SK-N-SH (cell line): ENCODE measurements at regions not wholly inside any gene's neighbourhood (a gene's known extent, or its start where the extent isn't known, plus 50 kb on each side); places are given as distances from the start of the nearest gene placed in this dataset.

Source experiments
- CTCF ChIA-PET: fragments of 300-600, 350-600 bp; formaldehyde crosslinking; extraction: SDS; loops from one replicate; lab custom pipeline; 2021; lab: Yijun Ruan, JAX
- POLR2A ChIA-PET: fragments of 350-600 bp; sonication (Branson Sonifier 250); formaldehyde crosslinking; extraction: SDS; loops from one replicate; lab custom pipeline; 2020; ENCODE audit warnings: antibody characterized with exemption, inconsistent platforms; lab: Yijun Ruan, JAX
- DNase-seq: peaks from one replicate; pipeline ENCODE4 v3.0.0; 2012
- H2AFZ ChIP-seq: fragments of 200-600 bp; sonication (generic); 2 replicates; pipeline ENCODE4 v1.8.1; 2016; ENCODE audit warnings: antibody characterized with exemption, mild to moderate bottlenecking, low read depth
- H3F3A ChIP-seq: fragments of 200-600 bp; sonication (generic); replicated peaks from 2 replicates; pipeline ENCODE3; 2016; ENCODE audit warnings: antibody characterized with exemption, mild to moderate bottlenecking; ENCODE audit not compliant: insufficient read depth
- H3K27ac ChIP-seq, 2 experiments: fragments of 200-500 bp in 1 of 2; fragments of 200-600 bp in 1 of 2; sonication (Bioruptor generic) in 1 of 2; sonication (generic), shearing (Covaris generic) in 1 of 2; 2 replicates each; pipeline versions ENCODE4 v1.5.1 to v1.6.1; 2014 to 2016; ENCODE audit warnings: low read depth in 2 of 2, inconsistent platforms in 1 of 2, low read length in 1 of 2, mild to moderate bottlenecking in 1 of 2, mixed read lengths in 1 of 2
- H3K27me3 ChIP-seq: fragments of 200-600 bp; sonication (generic), shearing (Covaris generic); 2 replicates; pipeline ENCODE4 v1.6.1; 2016; ENCODE audit warnings: mixed run types; ENCODE audit not compliant: insufficient read depth
- H3K36me3 ChIP-seq, 2 experiments: fragments of 200-500 bp in 1 of 2; fragments of 200-600 bp in 1 of 2; sonication (Bioruptor generic) in 1 of 2; sonication (generic) in 1 of 2; replicated peaks in 1 of 2; 2 replicates each; pipeline versions ENCODE3 to v1.5.1; 2014 to 2016; ENCODE audit warnings: low read length in 1 of 2, mild to moderate bottlenecking in 1 of 2; ENCODE audit not compliant: insufficient read depth in 2 of 2, control insufficient read depth in 1 of 2
- H3K4me1 ChIP-seq, 2 experiments: fragments of 200-500 bp in 1 of 2; fragments of 200-600 bp in 1 of 2; sonication (Bioruptor generic) in 1 of 2; sonication (generic), shearing (Covaris generic) in 1 of 2; 2 replicates each; pipeline versions ENCODE4 v1.5.1 to v1.6.1; 2014 to 2016; ENCODE audit warnings: low read depth in 1 of 2, low read length in 1 of 2, mixed run types in 1 of 2; ENCODE audit not compliant: insufficient read depth in 2 of 2, control insufficient read depth in 1 of 2
- H3K4me2 ChIP-seq: fragments of 200-600 bp; sonication (generic), shearing (Covaris generic); 2 replicates; pipeline ENCODE4 v1.6.1; 2017; ENCODE audit warnings: mixed run types
- H3K4me3 ChIP-seq, 2 experiments: fragments of 200-500 bp in 1 of 2; fragments of 200-600 bp in 1 of 2; sonication (Bioruptor generic) in 1 of 2; sonication (generic), shearing (Covaris generic) in 1 of 2; 2 replicates each; pipeline versions ENCODE4 v1.5.1 to v1.8.1; 2014 to 2016; ENCODE audit warnings: low read depth in 2 of 2, inconsistent platforms in 1 of 2, low read length in 1 of 2, mild to moderate bottlenecking in 1 of 2, mixed read lengths in 1 of 2, moderate library complexity in 1 of 2
- H3K79me2 ChIP-seq: fragments of 200-600 bp; sonication (generic); 2 replicates; pipeline ENCODE4 v1.8.1; 2017; ENCODE audit warnings: mild to moderate bottlenecking; ENCODE audit not compliant: insufficient read depth
- H3K9ac ChIP-seq: fragments of 200-600 bp; sonication (generic); 2 replicates; pipeline ENCODE4 v1.6.1; 2017; ENCODE audit warnings: mixed run types
- H3K9me2 ChIP-seq: fragments of 200-600 bp; sonication (generic); 2 replicates; pipeline ENCODE4 v1.6.1; 2017; ENCODE audit warnings: mixed run types
- H3K9me3 ChIP-seq: fragments of 200-600 bp; sonication (generic); 2 replicates; pipeline ENCODE4 v1.6.1; 2017; ENCODE audit warnings: mixed run types, mild to moderate bottlenecking, moderate library complexity
- H4K20me1 ChIP-seq: fragments of 200-600 bp; sonication (generic); 2 replicates; pipeline ENCODE4 v1.6.1; 2017; ENCODE audit warnings: mild to moderate bottlenecking, mixed run types; ENCODE audit not compliant: insufficient read depth
- CHD2 ChIP-seq: fragments of 150-350 bp; IDR thresholded peaks from 2 replicates; pipeline ENCODE4 v1.6.1; 2018; ENCODE audit warnings: low read length; ENCODE audit not compliant: partially characterized antibody
- CTCF ChIP-seq: fragments of 200-600 bp; sonication (generic); IDR thresholded peaks from 2 replicates; pipeline ENCODE4 v1.6.1; 2017; ENCODE audit warnings: antibody characterized with exemption, mild to moderate bottlenecking, moderate library complexity
- EZH2phosphoT487 ChIP-seq: fragments of 200-600 bp; sonication (generic); IDR thresholded peaks from 2 replicates; pipeline ENCODE4 v1.6.1; 2017; ENCODE audit warnings: low read depth, mixed run types, mild to moderate bottlenecking, antibody characterized with exemption, moderate library complexity, borderline replicate concordance
- FOXM1 ChIP-seq: IDR thresholded peaks from 2 replicates; pipeline ENCODE4 v1.4.0; 2012; ENCODE audit warnings: low read depth, mild to moderate bottlenecking
- GABPA ChIP-seq: IDR thresholded peaks from 2 replicates; pipeline ENCODE4 v1.4.0; 2012; ENCODE audit warnings: low read depth, mild to moderate bottlenecking
- IRF3 ChIP-seq: fragments of 150-350 bp; IDR thresholded peaks from 2 replicates; pipeline ENCODE4 v1.6.1; 2016; ENCODE audit warnings: mild to moderate bottlenecking, low read depth, low read length
- JUND ChIP-seq: IDR thresholded peaks from 2 replicates; pipeline ENCODE4 v1.4.0; 2012
- MEF2A ChIP-seq: IDR thresholded peaks from 2 replicates; pipeline ENCODE4 v1.4.0; 2012; ENCODE audit warnings: low read depth, borderline replicate concordance
- NFIC ChIP-seq: IDR thresholded peaks from 2 replicates; pipeline ENCODE4 v1.4.0; 2012; ENCODE audit warnings: borderline replicate concordance
- NRF1 ChIP-seq: IDR thresholded peaks from 2 replicates; pipeline ENCODE4 v1.6.1; 2012; ENCODE audit warnings: low read depth, mild to moderate bottlenecking, low read length
- POLR2AphosphoS5 ChIP-seq: IDR thresholded peaks from 2 replicates; pipeline ENCODE4 v1.6.1; 2012; ENCODE audit warnings: low read depth, low read length
- RAD21 ChIP-seq: IDR thresholded peaks from 2 replicates; pipeline ENCODE4 v1.6.1; 2012; ENCODE audit warnings: mild to moderate bottlenecking, low read length
- RFX5 ChIP-seq: IDR thresholded peaks from 2 replicates; pipeline ENCODE4 v1.6.1; 2012; ENCODE audit warnings: mild to moderate bottlenecking, improper control_type of control experiment, low read length
- TEAD4 ChIP-seq: IDR thresholded peaks from 2 replicates; pipeline ENCODE4 v1.4.0; 2012; ENCODE audit warnings: mild to moderate bottlenecking, borderline replicate concordance; ENCODE audit not compliant: insufficient read depth
- USF1 ChIP-seq: IDR thresholded peaks from 2 replicates; pipeline ENCODE4 v1.4.0; 2012; ENCODE audit warnings: low read depth, borderline replicate concordance
- YY1 ChIP-seq: IDR thresholded peaks from 2 replicates; pipeline ENCODE4 v1.4.0; 2012; ENCODE audit warnings: low read depth, mild to moderate bottlenecking
- WGBS: methylation state at CpG from one replicate; pipeline ENCODE4 v1.1.6; 2017; ENCODE audit warnings: low lambda C conversion rate; 5-methylcytosine and 5-hydroxymethylcytosine counted together
- TF ChIP-seq, protein P1 (sequence below): fragments of 150-350 bp; IDR thresholded peaks from 2 replicates; pipeline ENCODE4 v1.6.1; 2017; ENCODE audit warnings: antibody characterized with exemption, low read length, low read depth, borderline replicate concordance
- TF ChIP-seq, protein P2 (sequence below): IDR thresholded peaks from 2 replicates; pipeline ENCODE4 v1.4.0; 2012; ENCODE audit warnings: low read depth

GRCh38 chr10:22135591-22135990, 82.2 kb downstream of the EBLN1 start (continued):
- no peak for TF ChIP-seq GABPA
- TF ChIP-seq FOXM1: no peak
- no peak for TF ChIP-seq JUND
- TF ChIP-seq RFX5: no peak
- no peak for TF ChIP-seq IRF3
- TF ChIP-seq TEAD4: no peak
- no peak for TF ChIP-seq POLR2AphosphoS5
- no peak for TF ChIP-seq CTCF
- TF ChIP-seq RAD21: no peak
- TF ChIP-seq, protein P1, sequence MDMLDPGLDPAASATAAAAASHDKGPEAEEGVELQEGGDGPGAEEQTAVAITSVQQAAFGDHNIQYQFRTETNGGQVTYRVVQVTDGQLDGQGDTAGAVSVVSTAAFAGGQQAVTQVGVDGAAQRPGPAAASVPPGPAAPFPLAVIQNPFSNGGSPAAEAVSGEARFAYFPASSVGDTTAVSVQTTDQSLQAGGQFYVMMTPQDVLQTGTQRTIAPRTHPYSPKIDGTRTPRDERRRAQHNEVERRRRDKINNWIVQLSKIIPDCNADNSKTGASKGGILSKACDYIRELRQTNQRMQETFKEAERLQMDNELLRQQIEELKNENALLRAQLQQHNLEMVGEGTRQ: no peak
- TF ChIP-seq, protein P2, sequence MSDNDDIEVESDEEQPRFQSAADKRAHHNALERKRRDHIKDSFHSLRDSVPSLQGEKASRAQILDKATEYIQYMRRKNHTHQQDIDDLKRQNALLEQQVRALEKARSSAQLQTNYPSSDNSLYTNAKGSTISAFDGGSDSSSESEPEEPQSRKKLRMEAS: no peak
- TF ChIP-seq, all 33 proteins: peak for 0

- Histone ChIP-seq H4K20me1 (no peaks in the 10 kb centered on the region), H2AFZ (no peak overlapping the region), H3K36me3 (no peaks in the 10 kb centered on the region), H3K4me2 (no peak overlapping the region), H3K4me3 (no peak overlapping the region), H3K9me2 (no peaks in the 10 kb centered on the region), H3K9ac (no peak overlapping the region), H3K27me3 (no peaks in the 10 kb centered on the region), H3K79me2 (no peaks in the 10 kb centered on the region), H3F3A (no peaks in the 10 kb centered on the region), H3K27ac (peak overlapping the region in 1 of 2 experiments; percentile 14; a peak in 1 of 4 replicates), H3K9me3 (no peaks in the 10 kb centered on the region), H3K4me1 (peaks cover 0 to 12% of the 10 kb centered on the region in 2 experiments; a peak in 2 of 4 replicates)
- ChIA-PET CTCF (interaction anchor here (1.3 kb wide), 1 partner anchor 123 kb away, joined by 6 read pairs; no protein-coding TSS in a partner anchor), POLR2A (interaction anchor here (0.6 kb wide), 1 partner anchor 960 kb away, joined by 3 read pairs; no protein-coding TSS in a partner anchor)
- DNase-seq: peak; percentile 77
- WGBS: 43% methylated on average over 11 of the region's 11 CpGs
- TF ChIP-seq USF1 (no peak), MEF2A (no peak), EZH2phosphoT487 (no peak), YY1 (no peak), NRF1 (no peak), RFX5 (no peak), TEAD4 (no peak), CHD2 (peak; percentile 71), NFIC (no peak), CTCF (no peak), IRF3 (no peak)
- TF ChIP-seq, protein P2: no peak
Measured at GRCh38 chr10:22133749-22134624, 83.8 kb downstream of the EBLN1 start.
